T-helper 1 cell (primary cell): ENCODE measurements at regions not wholly inside any gene's neighbourhood (a gene's known extent, or its start where the extent isn't known, plus 50 kb on each side); places are given as distances from the start of the nearest gene placed in this dataset.

ENCODE experiments used
- DNase-seq, 5 donors: peaks; one replicate each; pipeline ENCODE4 v3.0.0-alpha.2; 2012 to 2020

- no peak for DNase-seq
These were observed 353.0 kb upstream of the EEF2KMT start for GRCh38 chr16:5450409-5451104.

DNA sequence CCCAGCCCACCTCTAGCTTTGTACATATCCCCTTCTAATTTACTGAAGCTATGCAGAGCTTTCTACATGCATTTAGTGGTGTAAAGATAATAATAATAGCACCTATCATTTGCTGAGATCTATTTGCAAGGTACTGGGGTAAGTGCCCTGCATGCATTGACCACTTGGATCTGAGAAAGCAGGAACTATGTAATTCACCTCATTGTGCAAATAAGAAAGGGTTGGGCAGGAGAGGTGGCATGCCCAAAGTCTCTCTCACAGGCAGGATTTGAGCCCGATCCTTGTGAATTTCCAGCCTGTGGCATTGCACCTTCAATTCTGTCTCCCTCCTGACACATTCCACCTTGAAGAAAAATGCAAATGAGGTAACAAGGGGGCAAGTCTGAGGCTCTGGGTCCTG is 352.3 kb upstream of the EEF2KMT start:
- DNase-seq: no peak

DNA sequence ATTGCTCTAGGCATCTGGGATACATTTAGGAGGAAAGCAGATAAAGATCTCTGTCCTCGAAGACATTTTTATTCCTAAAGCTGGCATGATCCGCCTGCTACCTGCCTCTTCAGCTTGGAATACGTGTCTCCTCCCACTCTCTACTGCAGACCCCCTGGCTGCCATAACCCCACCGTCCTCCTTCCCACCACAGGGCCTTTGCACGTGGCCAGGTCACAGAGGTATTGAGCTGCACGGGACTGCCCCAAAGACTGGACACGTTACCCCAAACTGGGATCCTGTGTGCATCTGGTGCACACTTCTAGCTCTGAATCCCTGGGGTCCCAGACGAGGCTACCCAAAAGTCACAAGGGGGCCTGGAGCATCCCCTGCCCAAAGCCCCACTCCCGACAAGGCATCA is 351.2 kb upstream of the EEF2KMT start:
- no peak for DNase-seq

GRCh38 chr16:5447734-5448133 is 350.1 kb upstream of the EEF2KMT start:
- DNase-seq: no peak

DNA sequence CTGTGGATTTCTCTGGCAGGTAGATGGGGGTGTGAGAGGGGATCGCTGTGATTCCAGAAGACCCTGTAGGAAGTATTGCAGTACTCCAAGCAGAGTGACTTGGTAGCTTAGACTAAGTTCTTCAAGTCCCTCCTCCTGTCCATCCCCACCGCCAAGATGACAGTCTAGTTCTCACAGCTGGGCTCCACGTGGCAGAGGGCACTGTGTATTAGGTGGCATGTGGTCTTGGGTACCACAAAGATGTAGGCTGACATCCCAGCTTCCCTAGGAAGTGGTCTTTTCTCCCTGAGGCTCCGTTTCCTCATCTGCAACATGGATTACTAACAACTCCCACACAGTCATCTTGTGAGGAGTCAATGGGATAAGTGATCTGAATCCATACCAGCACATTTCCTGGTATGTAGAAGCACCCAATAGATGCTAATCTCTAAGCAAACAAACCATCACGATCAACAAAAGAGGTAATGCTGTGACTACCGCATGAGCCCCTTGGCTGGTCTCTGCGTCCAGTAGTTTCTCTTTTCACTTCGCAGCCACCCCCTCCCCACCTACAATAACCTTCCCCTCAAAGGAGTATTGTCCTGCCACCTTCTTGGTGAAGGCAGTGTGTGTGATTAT is 349.1 kb upstream of the EEF2KMT start:
- DNase-seq: no peak

- no peak for DNase-seq
These were observed 346.6 kb upstream of the EEF2KMT start for GRCh38 chr16:5444189-5444588.

DNA sequence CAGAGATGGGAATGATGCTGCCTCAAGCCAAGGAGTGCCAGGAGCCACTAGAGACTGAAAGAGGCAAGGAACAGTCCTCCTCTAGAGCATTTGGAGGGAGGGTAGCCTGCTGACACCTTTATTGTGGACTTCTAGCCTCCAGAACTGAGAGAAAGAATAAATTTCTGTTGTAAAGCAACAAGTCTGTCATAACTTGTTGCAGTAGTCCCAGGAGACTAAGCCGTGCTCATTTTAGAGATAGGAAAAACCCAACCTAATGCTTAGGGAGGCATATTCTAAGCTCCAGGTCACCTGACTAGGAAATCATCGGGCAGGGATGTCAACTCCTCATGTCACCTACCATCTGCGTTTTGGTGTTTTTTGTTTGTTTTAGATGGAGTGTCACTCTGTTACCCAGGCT is 345.4 kb upstream of the EEF2KMT start:
- no peak for DNase-seq

DNA sequence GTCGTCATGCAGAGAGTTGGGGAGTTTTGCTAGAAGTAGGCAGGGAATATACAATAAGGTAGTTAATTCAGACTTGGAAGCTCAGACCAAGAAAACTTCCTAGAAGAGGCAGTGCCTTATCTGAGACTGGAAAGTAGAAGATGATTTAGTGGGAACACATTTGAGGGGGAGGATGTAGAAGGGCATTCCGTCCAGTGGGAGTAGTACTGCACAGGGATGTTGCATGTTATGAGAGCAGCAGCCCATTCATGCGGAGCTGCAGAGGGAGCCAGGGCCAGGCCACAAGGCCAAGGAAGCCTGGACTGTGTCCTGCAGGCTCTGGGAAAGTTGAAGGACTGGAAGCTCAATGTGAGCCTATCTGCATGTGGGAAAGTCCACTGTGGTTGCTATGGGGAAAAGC is 344.5 kb upstream of the EEF2KMT start:
- no peak for DNase-seq

GRCh38 chr16:5438591-5438990 is 341.0 kb upstream of the EEF2KMT start:
- no peak for DNase-seq

DNA sequence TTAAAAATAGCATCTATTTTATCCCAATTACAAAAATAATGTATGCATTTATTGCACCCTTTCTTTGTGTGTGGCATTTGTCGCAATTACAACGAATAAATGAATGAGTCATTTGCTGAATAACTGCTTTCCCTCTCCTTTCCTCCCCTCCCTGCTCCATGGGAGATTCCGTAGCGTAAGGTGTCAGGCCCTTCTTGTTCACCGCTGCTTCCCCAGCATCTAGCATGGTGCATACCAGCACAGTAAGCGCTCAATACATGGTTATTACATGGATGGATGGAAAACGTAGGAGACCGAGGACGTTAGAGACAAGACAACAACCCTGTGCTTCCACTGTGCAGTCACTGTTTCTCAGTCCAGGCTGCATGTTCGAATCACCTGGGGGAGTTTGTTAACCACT is 336.0 kb upstream of the EEF2KMT start:
- no peak for DNase-seq

- DNase-seq: no peak
These were observed 334.6 kb upstream of the EEF2KMT start for GRCh38 chr16:5432166-5432565.

GRCh38 chr16:5430598-5430997 is 333.0 kb upstream of the EEF2KMT start:
- no peak for DNase-seq

DNA sequence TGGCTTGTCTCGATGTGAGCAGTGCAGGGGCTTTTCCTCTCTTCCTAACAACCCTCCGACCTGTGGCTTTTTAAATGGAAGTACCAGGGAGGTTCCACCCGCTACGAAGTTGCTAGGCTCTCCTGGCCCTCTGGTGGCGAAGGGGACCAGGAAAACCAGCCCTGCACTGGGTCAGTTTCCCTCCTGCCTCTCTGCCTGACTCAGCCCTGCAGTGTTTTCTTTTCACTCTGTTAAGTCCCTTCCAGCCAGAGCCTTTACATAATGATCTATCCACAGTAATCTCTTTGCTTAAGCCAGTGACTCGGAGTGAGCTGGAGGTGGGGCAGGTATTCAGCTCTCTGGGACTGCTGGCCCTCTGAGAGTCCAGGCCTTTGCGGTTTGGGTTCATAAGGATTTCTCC is 331.3 kb upstream of the EEF2KMT start:
- DNase-seq: no peak

DNA sequence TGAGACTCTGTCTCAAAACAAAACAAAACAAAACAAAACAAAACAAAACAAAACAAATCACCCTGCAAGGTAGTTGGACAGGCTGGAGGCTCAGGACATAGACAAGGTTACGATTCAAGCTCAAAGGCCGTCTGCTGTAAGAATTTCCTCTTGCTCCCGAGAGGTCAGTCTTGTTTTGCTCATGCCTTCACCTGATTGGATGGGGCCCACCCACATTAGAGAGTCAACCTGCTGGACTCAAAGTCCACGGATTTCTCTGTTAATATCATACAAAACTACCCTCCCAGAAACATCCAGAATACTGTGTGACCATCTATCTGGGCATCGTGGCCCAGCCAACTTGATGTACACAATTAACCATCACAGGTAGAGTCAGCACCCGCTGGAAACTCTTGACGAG is 330.0 kb upstream of the EEF2KMT start:
- DNase-seq: no peak

- DNase-seq: no peak
These were observed 325.3 kb upstream of the EEF2KMT start for GRCh38 chr16:5422643-5423496.

DNA sequence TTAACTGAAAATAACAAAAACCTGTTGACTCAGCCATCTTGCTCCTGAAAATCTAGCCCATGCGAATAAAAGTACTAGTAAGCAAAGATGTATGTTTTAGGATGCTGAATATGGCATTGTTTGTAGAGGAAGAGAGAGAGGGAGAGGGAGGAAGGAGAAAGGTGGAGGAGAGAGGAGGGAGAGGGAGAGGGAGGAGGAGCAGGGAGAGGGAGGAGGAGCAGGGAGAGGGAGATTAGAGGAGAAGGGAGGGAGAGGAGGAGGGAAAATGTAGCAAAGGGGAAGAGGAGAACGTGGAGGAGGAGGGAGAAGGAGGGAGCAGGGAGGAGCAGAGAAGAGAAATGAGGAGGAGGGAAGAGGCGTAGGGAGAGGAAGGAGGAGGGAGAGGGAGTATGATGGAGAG is 324.5 kb upstream of the EEF2KMT start:
- DNase-seq: no peak

- no peak for DNase-seq
These were observed 318.4 kb upstream of the EEF2KMT start for GRCh38 chr16:5416013-5416412.

DNA sequence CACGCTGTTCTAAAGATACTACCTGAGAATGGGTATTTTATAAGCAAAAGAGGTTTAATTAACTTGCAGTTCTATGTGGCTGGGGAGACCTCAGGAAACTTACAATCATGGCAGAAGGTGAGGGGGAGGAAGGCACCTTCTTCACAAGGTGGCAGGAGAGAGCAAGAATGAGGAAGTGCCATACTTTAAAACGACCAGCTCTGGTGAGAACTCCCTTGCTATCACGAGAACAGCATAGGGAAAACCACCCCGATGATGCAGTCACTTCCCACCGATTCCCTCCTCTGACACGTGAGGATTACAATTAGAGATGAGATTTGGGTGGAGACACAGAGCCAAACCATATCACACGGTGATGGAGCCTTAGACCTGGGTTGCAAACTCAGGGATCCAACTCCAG is 317.5 kb upstream of the EEF2KMT start:
- DNase-seq: no peak

DNA sequence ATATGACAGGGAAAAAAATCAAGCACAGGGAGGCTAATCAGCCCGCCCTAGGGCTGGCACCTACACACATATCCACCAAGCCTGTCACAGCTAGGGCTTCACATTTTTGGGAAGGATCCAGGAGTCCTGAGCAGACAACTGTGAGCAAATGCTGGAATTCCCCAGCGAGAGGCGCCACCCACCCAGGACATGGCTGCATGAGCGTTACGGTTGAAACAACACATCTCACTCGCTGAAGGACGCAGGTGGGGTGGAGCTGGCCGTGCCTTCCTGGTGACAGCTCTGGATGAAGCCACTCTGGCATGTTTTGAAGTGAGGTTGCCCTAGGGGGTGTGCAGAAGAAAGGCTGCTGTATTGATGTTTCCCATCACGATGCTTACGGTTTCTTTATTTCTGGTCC is 315.1 kb upstream of the EEF2KMT start:
- DNase-seq: no peak

GRCh38 chr16:5398203-5398602 is 300.6 kb upstream of the EEF2KMT start:
- no peak for DNase-seq

- no peak for DNase-seq
These were observed 299.3 kb upstream of the EEF2KMT start for GRCh38 chr16:5396880-5397279.

DNA sequence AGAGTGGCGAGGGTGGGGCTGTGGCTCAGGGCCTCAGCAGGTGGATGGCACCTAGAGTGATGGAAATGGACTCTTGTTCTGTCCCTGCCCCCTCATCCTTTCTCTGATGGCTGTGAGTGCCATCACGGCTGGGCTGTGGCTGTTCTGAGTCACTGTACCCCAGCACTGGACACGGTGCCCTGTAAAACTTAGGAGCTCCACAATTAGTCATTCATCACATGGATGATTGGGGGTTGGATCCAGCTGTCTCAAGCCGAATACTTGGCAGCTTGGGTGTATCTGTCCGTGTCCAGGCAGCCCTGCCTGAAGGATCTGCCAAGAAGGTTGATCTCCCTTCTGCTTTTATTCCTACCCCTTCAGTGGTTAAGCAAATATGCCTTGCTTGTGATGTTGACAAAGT is 295.5 kb upstream of the EEF2KMT start:
- no peak for DNase-seq

GRCh38 chr16:5386989-5387388 is 289.4 kb upstream of the EEF2KMT start:
- no peak for DNase-seq

- no peak for DNase-seq
These were observed 288.2 kb upstream of the EEF2KMT start for GRCh38 chr16:5385811-5386210.
